HCT116 (cell line): ENCODE measurements at regions not wholly inside any gene's neighbourhood (a gene's known extent, or its start where the extent isn't known, plus 50 kb on each side); places are given as distances from the start of the nearest gene placed in this dataset.

ENCODE experiments used
- CEBPB ChIP-seq: IDR thresholded peaks from 2 replicates; pipeline ENCODE4 v1.6.1; 2012; ENCODE audit warnings: low read depth
- CTCF ChIP-seq, 3 experiments: fragments of 200-600 bp in 1 of 3; sonication (generic) in 1 of 3; IDR thresholded peaks in 2 of 3; conservative IDR thresholded peaks in 1 of 3; 2 replicates each; pipeline ENCODE4 v1.5.1; 2012 to 2017; ENCODE audit warnings: low read depth in 2 of 3, low read length in 2 of 3, antibody characterized with exemption in 1 of 3, borderline replicate concordance in 1 of 3, control low read depth in 1 of 3, mild to moderate bottlenecking in 1 of 3, mixed read lengths in 1 of 3, mixed run types in 1 of 3, moderate library complexity in 1 of 3; ENCODE audit not compliant: insufficient read depth in 1 of 3
- EZH2phosphoT487 ChIP-seq: fragments of 200-600 bp; IDR thresholded peaks from 2 replicates; pipeline ENCODE4 v1.6.1; 2018; ENCODE audit warnings: antibody characterized with exemption, borderline replicate concordance
- FOSL1 ChIP-seq: IDR thresholded peaks from 2 replicates; pipeline ENCODE4 v1.6.1; 2012; ENCODE audit warnings: low read depth
- POLR2A ChIP-seq: IDR thresholded peaks from 2 replicates; pipeline ENCODE4 v1.7.0; 2011; ENCODE audit warnings: borderline replicate concordance; ENCODE audit not compliant: insufficient read depth, insufficient read length; ENCODE audit errors: extremely low read depth
- SP1 ChIP-seq: IDR thresholded peaks from 2 replicates; pipeline ENCODE4 v1.6.1; 2012; ENCODE audit warnings: low read depth

GRCh38 chr15:69610858-69611257 is 158.2 kb downstream of the RPLP1 start:
- TF ChIP-seq FOSL1 (no peak), SP1 (no peak), CTCF (IDR thresholded peaks at IDR 0.05 in 2 of 3, conservative IDR thresholded peaks at IDR 0.05 in 1 of 3; ENCODE audit: borderline replicate concordance in 1 of 3, insufficient read depth in 1 of 3, low read depth in 2 of 3, low read length in 2 of 3) (no peak), EZH2phosphoT487 (no peak), POLR2A (no peak), CEBPB (no peak)
